Panc1 (cell line): ENCODE measurements at regions not wholly inside any gene's neighbourhood (a gene's known extent, or its start where the extent isn't known, plus 50 kb on each side); places are given as distances from the start of the nearest gene placed in this dataset.

Experiments
- TF ChIP-seq, protein P1 (sequence below): fragments of 450-650 bp; IDR thresholded peaks from 2 replicates; pipeline ENCODE4 v1.5.1; 2017; ENCODE audit warnings: mild to moderate bottlenecking
- TF ChIP-seq, protein P2 (sequence below), 2 experiments: IDR thresholded peaks; 2 replicates each; pipeline ENCODE4 v1.6.1; 2011 to 2012; ENCODE audit warnings: low read depth in 2 of 2, control low read depth in 1 of 2, low read length in 1 of 2, mild to moderate bottlenecking in 1 of 2, moderate library complexity in 1 of 2; ENCODE audit not compliant: insufficient read depth in 1 of 2

DNA sequence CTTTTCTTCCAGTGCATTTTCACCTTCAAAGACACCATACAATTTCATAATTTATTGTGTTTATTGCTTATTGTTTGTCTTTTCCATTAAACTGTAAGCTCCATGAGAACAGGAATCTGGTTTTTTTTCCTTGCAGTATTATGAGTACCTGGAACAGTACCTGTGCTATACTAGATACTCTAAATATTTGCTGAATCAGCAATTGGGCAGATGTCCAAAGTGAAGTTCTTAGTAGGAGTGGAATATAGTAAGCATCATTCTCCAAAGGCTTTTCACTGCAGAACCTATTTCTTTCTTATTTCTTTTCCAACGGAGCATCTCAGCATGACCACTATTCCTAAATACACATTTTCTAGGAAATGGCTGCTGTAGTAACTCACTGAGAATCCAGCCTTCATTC is 269.0 kb upstream of the CCL2 start:
- TF ChIP-seq, protein P1, sequence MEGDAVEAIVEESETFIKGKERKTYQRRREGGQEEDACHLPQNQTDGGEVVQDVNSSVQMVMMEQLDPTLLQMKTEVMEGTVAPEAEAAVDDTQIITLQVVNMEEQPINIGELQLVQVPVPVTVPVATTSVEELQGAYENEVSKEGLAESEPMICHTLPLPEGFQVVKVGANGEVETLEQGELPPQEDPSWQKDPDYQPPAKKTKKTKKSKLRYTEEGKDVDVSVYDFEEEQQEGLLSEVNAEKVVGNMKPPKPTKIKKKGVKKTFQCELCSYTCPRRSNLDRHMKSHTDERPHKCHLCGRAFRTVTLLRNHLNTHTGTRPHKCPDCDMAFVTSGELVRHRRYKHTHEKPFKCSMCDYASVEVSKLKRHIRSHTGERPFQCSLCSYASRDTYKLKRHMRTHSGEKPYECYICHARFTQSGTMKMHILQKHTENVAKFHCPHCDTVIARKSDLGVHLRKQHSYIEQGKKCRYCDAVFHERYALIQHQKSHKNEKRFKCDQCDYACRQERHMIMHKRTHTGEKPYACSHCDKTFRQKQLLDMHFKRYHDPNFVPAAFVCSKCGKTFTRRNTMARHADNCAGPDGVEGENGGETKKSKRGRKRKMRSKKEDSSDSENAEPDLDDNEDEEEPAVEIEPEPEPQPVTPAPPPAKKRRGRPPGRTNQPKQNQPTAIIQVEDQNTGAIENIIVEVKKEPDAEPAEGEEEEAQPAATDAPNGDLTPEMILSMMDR: no peak
- TF ChIP-seq, protein P2, sequence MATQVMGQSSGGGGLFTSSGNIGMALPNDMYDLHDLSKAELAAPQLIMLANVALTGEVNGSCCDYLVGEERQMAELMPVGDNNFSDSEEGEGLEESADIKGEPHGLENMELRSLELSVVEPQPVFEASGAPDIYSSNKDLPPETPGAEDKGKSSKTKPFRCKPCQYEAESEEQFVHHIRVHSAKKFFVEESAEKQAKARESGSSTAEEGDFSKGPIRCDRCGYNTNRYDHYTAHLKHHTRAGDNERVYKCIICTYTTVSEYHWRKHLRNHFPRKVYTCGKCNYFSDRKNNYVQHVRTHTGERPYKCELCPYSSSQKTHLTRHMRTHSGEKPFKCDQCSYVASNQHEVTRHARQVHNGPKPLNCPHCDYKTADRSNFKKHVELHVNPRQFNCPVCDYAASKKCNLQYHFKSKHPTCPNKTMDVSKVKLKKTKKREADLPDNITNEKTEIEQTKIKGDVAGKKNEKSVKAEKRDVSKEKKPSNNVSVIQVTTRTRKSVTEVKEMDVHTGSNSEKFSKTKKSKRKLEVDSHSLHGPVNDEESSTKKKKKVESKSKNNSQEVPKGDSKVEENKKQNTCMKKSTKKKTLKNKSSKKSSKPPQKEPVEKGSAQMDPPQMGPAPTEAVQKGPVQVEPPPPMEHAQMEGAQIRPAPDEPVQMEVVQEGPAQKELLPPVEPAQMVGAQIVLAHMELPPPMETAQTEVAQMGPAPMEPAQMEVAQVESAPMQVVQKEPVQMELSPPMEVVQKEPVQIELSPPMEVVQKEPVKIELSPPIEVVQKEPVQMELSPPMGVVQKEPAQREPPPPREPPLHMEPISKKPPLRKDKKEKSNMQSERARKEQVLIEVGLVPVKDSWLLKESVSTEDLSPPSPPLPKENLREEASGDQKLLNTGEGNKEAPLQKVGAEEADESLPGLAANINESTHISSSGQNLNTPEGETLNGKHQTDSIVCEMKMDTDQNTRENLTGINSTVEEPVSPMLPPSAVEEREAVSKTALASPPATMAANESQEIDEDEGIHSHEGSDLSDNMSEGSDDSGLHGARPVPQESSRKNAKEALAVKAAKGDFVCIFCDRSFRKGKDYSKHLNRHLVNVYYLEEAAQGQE (IDR thresholded peaks at IDR 0.05; ENCODE audit: insufficient read depth in 1 of 2, low read depth in 2 of 2, low read length in 1 of 2): no peak
